ENCODE measurements at regions not wholly inside any gene's neighbourhood (a gene's known extent, or its start where the extent isn't known, plus 50 kb on each side); places are given as distances from the start of the nearest gene placed in this dataset.

GRCh38 chr6:25175681-25176080 lies 103.5 kb upstream of the CARMIL1 start:
- TF ChIP-seq GATA2 (IDR thresholded peaks at IDR 0.05; ENCODE audit: low read depth, low read length) (no peak), GATA3 (IDR thresholded peaks at IDR 0.05; ENCODE audit: low read depth, low read length) (no peak)
